Ishikawa (cell line): ENCODE measurements at regions not wholly inside any gene's neighbourhood (a gene's known extent, or its start where the extent isn't known, plus 50 kb on each side); places are given as distances from the start of the nearest gene placed in this dataset.

ENCODE experiments used
- CREB1 ChIP-seq: IDR thresholded peaks from 2 replicates; pipeline ENCODE4 v1.6.1; 2012; ENCODE audit warnings: low read depth
- EP300 ChIP-seq: IDR thresholded peaks from 2 replicates; pipeline ENCODE4 v1.6.1; 2012; ENCODE audit warnings: borderline replicate concordance
- NFIC ChIP-seq: IDR thresholded peaks from 2 replicates; pipeline ENCODE4 v1.6.1; 2012
- RAD21 ChIP-seq: IDR thresholded peaks from 2 replicates; pipeline ENCODE4 v1.6.1; 2012; ENCODE audit warnings: low read depth
- TCF12 ChIP-seq: IDR thresholded peaks from 2 replicates; pipeline ENCODE4 v1.6.1; 2012; ENCODE audit warnings: low read depth
- YY1 ChIP-seq: IDR thresholded peaks from 2 replicates; pipeline ENCODE4 v1.6.1; 2012; ENCODE audit warnings: low read depth
- TF ChIP-seq, protein P1 (sequence below): IDR thresholded peaks from 2 replicates; pipeline ENCODE4 v1.6.1; 2012

DNA sequence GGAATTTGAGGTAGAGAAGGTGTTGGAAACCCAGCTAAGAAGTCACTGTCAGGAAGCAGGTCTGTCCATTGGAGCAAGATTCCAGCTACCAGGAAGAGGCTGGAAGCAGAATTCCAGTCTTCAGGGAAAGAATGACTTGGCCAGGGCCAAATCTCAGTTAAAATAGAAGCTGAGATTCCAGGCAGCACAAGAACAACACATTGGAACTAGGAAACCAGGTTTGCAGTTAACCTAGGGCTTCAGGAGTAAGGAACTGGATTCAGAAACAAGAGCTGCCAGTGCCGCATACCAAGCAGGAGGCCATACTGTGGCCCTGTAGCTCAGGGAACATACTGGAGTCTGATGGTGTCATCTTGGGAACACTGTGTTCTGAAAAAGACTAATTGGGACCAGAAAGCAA is 73.7 kb upstream of the FUCA2 start:
- no peak for TF ChIP-seq EP300
- no peak for TF ChIP-seq CREB1
- no peak for TF ChIP-seq RAD21
- TF ChIP-seq NFIC = no peak
- TF ChIP-seq TCF12 = no peak
- no peak for TF ChIP-seq YY1
- TF ChIP-seq, protein P1, sequence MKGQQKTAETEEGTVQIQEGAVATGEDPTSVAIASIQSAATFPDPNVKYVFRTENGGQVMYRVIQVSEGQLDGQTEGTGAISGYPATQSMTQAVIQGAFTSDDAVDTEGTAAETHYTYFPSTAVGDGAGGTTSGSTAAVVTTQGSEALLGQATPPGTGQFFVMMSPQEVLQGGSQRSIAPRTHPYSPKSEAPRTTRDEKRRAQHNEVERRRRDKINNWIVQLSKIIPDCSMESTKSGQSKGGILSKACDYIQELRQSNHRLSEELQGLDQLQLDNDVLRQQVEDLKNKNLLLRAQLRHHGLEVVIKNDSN = no peak
